ENCODE measurements at regions not wholly inside any gene's neighbourhood (a gene's known extent, or its start where the extent isn't known, plus 50 kb on each side); places are given as distances from the start of the nearest gene placed in this dataset.

DNA sequence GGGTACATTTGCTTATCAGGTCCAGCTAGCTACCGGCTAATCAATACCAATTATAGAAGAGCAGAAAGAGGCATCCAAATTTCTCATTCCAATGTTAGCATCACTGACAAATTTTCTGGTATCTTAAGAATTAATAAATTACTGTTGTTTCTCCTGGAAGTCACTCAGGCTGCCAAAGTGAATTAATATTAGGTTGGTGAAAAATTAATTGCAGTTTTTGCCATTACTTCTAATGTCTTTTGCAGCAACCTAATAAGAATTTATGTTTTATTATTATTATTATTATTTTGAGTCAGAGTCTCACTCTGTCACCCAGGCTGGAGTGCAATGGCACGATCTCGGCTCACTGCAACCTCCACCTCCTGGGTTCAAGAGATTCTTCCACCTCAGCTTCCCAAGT, 979.9 kb downstream of the TYW1 start:
- no peaks in the 10 kb centered on the region for H3K9me3 ChIP-seq
- TF ChIP-seq, protein P1, sequence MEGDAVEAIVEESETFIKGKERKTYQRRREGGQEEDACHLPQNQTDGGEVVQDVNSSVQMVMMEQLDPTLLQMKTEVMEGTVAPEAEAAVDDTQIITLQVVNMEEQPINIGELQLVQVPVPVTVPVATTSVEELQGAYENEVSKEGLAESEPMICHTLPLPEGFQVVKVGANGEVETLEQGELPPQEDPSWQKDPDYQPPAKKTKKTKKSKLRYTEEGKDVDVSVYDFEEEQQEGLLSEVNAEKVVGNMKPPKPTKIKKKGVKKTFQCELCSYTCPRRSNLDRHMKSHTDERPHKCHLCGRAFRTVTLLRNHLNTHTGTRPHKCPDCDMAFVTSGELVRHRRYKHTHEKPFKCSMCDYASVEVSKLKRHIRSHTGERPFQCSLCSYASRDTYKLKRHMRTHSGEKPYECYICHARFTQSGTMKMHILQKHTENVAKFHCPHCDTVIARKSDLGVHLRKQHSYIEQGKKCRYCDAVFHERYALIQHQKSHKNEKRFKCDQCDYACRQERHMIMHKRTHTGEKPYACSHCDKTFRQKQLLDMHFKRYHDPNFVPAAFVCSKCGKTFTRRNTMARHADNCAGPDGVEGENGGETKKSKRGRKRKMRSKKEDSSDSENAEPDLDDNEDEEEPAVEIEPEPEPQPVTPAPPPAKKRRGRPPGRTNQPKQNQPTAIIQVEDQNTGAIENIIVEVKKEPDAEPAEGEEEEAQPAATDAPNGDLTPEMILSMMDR (IDR thresholded peaks at IDR 0.05), result no peak
- no peak for DNase-seq (ENCODE audit: low spot score)

DNA sequence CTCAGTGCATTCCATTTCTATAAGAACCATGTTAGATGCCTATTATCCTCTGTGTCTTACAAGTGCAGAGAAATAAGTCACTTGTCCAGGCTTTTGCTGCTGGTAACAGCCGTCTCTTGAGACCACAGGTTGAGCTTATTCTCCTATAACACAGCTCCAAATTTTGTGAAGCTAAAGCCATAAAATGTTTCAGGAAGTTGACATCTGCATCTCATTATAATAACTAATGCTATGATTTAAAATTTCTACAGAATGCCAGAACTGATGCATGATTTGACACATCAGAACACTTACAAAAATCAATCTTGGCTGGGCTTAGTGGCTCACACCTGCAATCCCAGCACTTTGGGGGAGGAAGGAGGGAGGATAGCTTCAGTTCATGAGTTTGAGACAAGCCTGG, 986.9 kb downstream of the TYW1 start:
- Histone ChIP-seq H3K27me3 (no peaks in the 10 kb centered on the region), H3K36me3 (no peaks in the 10 kb centered on the region), H3K4me3 (no peak overlapping the region), H3K27ac (no peak overlapping the region), H3K9me3 (no peaks in the 10 kb centered on the region), H3K4me1 (no peaks in the 10 kb centered on the region)
- TF ChIP-seq, protein P1 (IDR thresholded peaks at IDR 0.05), result no peak
- no peak for DNase-seq (ENCODE audit: low spot score)

More for the DNA sequence above, 979.9 kb downstream of the TYW1 start:
- Histone ChIP-seq H3K4me3 (no peak overlapping the region), H3K36me3 (no peaks in the 10 kb centered on the region), H3K27me3 (no peaks in the 10 kb centered on the region), H3K27ac (no peak overlapping the region), H3K4me1 (no peaks in the 10 kb centered on the region)

- Histone ChIP-seq H3K27me3 (no peaks in the 10 kb centered on the region), H3K27ac (no peak overlapping the region)
Measured at GRCh38 chr7:67984326-67984725, 987.7 kb downstream of the TYW1 start.

GRCh38 chr7:67989142-67989541, 992.5 kb downstream of the TYW1 start:
- Histone ChIP-seq H3K36me3 (no peaks in the 10 kb centered on the region), H3K4me3 (no peak overlapping the region), H3K4me1 (no peaks in the 10 kb centered on the region), H3K27ac (no peak overlapping the region), H3K9me3 (no peaks in the 10 kb centered on the region), H3K27me3 (no peaks in the 10 kb centered on the region)
- TF ChIP-seq, protein P1 (IDR thresholded peaks at IDR 0.05), result no peak
- no peak for DNase-seq (ENCODE audit: low spot score)

More at GRCh38 chr7:67984326-67984725, 987.7 kb downstream of the TYW1 start:
- TF ChIP-seq, protein P1 (IDR thresholded peaks at IDR 0.05), result no peak
- Histone ChIP-seq H3K36me3 (no peaks in the 10 kb centered on the region), H3K4me1 (no peaks in the 10 kb centered on the region), H3K9me3 (no peaks in the 10 kb centered on the region), H3K4me3 (no peak overlapping the region)
- no peak for DNase-seq (ENCODE audit: low spot score)

DNA sequence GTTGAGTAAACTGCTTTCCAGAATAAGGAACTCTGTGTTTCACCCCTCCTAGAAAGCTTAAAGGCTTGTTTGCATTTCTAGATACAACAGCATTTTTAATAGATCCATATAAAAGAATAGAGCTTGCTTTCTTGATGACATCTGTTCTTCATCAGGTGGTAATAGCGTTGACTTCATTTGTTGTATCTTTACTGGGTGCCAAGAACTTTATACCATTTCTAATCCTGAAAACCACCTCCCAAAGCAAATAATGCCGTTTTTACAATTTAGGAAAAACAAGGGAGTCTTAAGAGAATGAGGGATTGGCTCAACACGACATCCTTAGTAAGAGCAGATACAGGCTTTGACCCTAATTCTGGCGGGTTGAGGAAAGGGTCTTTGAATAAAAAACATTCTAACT, 993.4 kb downstream of the TYW1 start:
- TF ChIP-seq, protein P1 (IDR thresholded peaks at IDR 0.05), result no peak
- Histone ChIP-seq H3K36me3 (no peaks in the 10 kb centered on the region), H3K27me3 (no peaks in the 10 kb centered on the region), H3K27ac (no peak overlapping the region), H3K9me3 (no peaks in the 10 kb centered on the region), H3K4me3 (no peak overlapping the region), H3K4me1 (no peaks in the 10 kb centered on the region)
- no peak for DNase-seq (ENCODE audit: low spot score)

- Histone ChIP-seq H3K27ac (no peak overlapping the region), H3K4me1 (no peaks in the 10 kb centered on the region), H3K27me3 (no peaks in the 10 kb centered on the region), H3K9me3 (no peaks in the 10 kb centered on the region), H3K36me3 (no peaks in the 10 kb centered on the region), H3K4me3 (no peak overlapping the region)
- TF ChIP-seq, protein P1 (IDR thresholded peaks at IDR 0.05), result no peak
- no peak for DNase-seq (ENCODE audit: low spot score)
Measured at GRCh38 chr7:67990716-67991115, 994.1 kb downstream of the TYW1 start.
